NCI-H1417 treated with DMSO at 0.1 percent for 48 hours (cell line): ENCODE measurements at regions not wholly inside any gene's neighbourhood (a gene's known extent, or its start where the extent isn't known, plus 50 kb on each side); places are given as distances from the start of the nearest gene placed in this dataset.
"Not testable (repeated sequence)": the region's sequence is repeated elsewhere in the genome, so short reads cannot be mapped to it uniquely, and the experiment has no call there.

Experiments used
- DNase-seq: peaks from one replicate; lab custom pipeline; 2025; lab: John Stamatoyannopoulos, UW

- no peak for DNase-seq
Measured at GRCh38 chr4:170170861-170171260, 81.1 kb upstream of the AADAT start.

- no peak for DNase-seq
Measured at GRCh38 chr4:170169699-170170098, 79.9 kb upstream of the AADAT start.

- DNase-seq: no peak
Measured at GRCh38 chr4:170167678-170168077, 77.9 kb upstream of the AADAT start.

GRCh38 chr4:170166193-170166592, 76.4 kb upstream of the AADAT start:
- not testable (repeated sequence) for DNase-seq

GRCh38 chr4:170162416-170162815, 72.7 kb upstream of the AADAT start:
- no peak for DNase-seq

- no peak for DNase-seq
Measured at GRCh38 chr4:170157670-170158069, 67.9 kb upstream of the AADAT start.

- DNase-seq: no peak
Measured at GRCh38 chr4:170145120-170145519, 55.4 kb upstream of the AADAT start.

- DNase-seq: no peak
Measured at GRCh38 chr4:170139764-170140163, 50.0 kb upstream of the AADAT start.
